Astrocyte of the spinal cord (primary cell): ENCODE measurements at regions not wholly inside any gene's neighbourhood (a gene's known extent, or its start where the extent isn't known, plus 50 kb on each side); places are given as distances from the start of the nearest gene placed in this dataset.
"Not testable (repeated sequence)": the region's sequence is repeated elsewhere in the genome, so short reads cannot be mapped to it uniquely, and the experiment has no call there.

Experiments
- DNase-seq: peaks from one replicate; pipeline ENCODE4 v3.0.0; 2011; ENCODE audit warnings: low read depth, low spot score
- H3K4me3 ChIP-seq: 2 replicates; pipeline ENCODE4 v1.5.1; 2011; ENCODE audit warnings: low read depth, mild to moderate bottlenecking, low read length, moderate library complexity
- in situ Hi-C: cut with HindIII; loops from 2 replicates; pipeline ENCODE4 v1.10.0; 2017; ENCODE audit warnings: low sequenced_read_pairs
- TF ChIP-seq, protein P1 (sequence below): IDR thresholded peaks from 2 replicates; pipeline ENCODE4 v1.5.1; 2012; ENCODE audit warnings: low read depth, mild to moderate bottlenecking, low read length, inconsistent platforms

DNA sequence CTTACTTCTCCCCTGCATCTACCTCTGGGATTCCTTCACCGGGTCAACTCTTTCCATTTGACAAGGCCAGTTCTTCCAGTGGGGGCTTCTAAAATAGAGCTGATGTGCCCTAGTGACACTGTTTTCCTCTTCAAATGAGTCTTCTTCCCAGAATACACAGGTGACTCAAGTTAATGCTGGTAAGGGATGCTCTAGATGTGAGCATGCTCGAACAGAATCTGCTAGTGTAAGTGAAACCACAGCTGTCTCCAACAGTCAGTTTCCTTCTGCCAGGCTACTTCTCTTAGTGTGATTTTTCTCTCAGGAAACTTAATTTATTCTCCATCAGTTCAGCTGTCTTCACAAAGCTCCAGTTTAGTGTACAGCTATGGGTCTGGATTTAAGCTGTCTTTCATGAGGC is 194.9 kb upstream of the C1orf87 start:
- no peak for DNase-seq
- TF ChIP-seq, protein P1, sequence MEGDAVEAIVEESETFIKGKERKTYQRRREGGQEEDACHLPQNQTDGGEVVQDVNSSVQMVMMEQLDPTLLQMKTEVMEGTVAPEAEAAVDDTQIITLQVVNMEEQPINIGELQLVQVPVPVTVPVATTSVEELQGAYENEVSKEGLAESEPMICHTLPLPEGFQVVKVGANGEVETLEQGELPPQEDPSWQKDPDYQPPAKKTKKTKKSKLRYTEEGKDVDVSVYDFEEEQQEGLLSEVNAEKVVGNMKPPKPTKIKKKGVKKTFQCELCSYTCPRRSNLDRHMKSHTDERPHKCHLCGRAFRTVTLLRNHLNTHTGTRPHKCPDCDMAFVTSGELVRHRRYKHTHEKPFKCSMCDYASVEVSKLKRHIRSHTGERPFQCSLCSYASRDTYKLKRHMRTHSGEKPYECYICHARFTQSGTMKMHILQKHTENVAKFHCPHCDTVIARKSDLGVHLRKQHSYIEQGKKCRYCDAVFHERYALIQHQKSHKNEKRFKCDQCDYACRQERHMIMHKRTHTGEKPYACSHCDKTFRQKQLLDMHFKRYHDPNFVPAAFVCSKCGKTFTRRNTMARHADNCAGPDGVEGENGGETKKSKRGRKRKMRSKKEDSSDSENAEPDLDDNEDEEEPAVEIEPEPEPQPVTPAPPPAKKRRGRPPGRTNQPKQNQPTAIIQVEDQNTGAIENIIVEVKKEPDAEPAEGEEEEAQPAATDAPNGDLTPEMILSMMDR: no peak
- in situ Hi-C loops: no loop called here
- no peak overlapping the region for H3K4me3 ChIP-seq

DNA sequence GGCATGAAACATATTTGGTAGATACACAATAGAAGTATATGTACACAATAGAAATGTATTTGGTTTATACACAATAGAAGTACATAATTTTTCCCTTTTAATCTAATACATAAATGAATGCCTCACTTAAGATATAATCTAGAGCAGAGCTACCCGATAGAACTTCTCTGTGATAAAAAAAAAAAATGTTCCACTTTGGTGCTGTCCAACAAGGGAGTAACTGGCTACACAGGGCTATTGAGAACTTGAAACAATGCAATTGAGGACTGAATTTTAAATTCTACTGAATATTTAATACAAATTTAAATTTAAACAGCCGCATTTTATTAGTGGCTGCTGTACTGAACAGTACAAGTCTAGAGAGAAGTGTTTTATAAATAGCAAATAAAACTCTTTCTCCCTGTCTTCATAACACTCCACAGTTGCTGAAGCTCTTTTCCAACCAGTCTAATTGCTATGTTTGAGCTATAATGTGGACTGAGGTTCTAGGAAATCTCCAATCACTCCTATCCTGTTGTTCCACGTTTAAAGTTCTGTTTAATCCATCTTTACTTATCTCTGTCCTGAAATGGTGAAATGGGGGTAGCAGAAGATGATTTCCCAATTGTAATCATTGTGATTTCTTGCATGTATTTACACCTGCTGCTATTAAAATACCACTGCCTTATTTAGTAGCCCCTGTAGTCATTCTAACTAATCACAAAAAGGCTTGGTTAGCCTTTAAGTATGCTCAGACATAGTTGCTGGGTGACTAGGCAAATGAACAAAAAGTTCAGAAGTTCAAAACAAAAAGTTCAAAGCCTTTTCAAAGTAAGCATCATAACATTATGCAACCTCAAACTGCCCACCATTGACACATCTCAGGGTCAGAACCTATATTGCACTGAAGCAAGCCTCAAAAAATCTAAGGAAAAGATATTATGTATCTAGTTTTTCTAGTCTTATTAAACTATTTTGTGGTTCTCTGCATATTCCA is 192.3 kb upstream of the C1orf87 start:
- DNase-seq: peak; percentile 76
- H3K4me3 ChIP-seq: no peak overlapping the region
- TF ChIP-seq, protein P1: no peak
- in situ Hi-C loops: no loop called here

DNA sequence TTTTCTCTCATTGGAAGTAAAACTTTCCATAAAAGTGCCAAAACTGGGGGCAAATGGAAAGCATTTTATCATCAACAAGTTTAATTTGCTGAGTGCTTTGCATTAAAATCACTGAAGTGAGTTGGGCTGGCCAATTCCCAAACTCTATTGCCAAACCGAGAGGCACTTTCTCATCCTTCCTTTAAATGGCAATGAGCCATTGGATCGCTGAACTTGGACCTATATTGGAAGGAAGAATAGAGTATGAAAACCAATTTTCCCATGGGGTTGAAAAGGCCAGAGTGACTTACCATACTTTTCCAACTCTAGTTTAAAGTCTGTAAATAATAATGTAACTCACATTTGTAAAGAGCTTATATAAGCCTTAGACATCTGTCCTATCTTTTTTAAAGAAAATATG is 189.1 kb upstream of the C1orf87 start:
- DNase-seq: no peak
- H3K4me3 ChIP-seq: no peak overlapping the region
- in situ Hi-C loops: no loop called here
- TF ChIP-seq, protein P1: no peak

DNA sequence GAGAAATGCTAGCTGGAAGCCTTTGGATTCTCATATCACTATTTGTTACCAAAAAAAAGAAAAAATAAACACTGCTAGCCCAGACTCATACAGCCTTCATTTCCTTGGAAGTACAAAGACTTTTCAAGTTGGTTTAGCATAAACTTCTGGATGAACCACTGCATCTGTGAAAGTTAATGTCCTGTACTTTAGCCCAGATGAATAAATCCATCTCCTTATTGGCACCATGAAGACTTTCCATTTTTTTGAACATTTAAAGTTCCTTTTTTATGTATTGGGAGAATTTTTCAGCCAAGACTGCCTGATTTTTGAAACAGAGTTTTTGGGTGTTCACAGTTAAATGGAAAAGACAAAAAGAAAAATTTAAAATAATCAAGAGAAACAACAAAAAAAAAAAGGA is 184.0 kb upstream of the C1orf87 start:
- TF ChIP-seq, protein P1: no peak
- in situ Hi-C loops: no loop called here
- no peak overlapping the region for H3K4me3 ChIP-seq
- no peak for DNase-seq

DNA sequence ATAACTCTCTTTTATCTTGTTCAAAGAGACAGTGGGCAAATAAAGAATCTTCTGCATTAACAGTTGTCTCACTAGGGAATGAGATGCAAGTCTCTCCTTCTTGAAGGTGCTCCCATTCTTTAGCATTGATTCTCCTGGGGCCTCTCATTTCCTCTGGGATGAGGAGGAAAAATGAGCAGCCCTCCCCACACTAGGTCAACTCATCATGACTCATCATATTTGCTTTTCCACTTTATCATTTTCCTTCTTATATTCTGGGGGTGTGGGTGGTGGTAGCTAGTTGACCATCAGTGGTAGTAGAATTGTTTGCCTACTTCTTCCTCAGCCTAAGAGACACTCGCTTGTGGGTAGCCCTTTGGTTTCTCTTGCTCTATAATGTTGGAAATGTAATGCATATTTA is 182.0 kb upstream of the C1orf87 start:
- no peak overlapping the region for H3K4me3 ChIP-seq
- peak; percentile 19 for DNase-seq
- TF ChIP-seq, protein P1: no peak
- in situ Hi-C loops: no loop called here

DNA sequence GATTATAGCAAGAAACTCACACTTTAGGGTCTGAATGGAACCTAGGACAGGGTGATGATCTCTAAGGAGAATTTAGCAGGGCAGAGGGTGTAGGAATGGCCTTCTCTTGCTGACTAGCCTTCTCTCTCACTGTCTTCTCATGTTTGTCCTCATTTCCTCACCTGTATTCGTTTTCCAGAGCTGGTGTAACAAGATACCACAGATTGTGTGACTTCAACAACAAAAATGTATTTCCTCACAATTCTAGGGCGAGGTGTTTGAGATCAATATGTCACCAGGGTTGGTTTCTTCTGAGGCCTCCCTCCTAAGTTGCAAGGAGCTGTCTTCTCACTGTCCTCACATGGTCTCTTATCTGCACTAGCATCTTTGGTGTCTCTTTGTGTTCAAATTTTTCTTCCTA is 177.9 kb upstream of the C1orf87 start:
- DNase-seq: no peak
- no peak overlapping the region for H3K4me3 ChIP-seq
- TF ChIP-seq, protein P1: no peak
- in situ Hi-C loops: no loop called here

DNA sequence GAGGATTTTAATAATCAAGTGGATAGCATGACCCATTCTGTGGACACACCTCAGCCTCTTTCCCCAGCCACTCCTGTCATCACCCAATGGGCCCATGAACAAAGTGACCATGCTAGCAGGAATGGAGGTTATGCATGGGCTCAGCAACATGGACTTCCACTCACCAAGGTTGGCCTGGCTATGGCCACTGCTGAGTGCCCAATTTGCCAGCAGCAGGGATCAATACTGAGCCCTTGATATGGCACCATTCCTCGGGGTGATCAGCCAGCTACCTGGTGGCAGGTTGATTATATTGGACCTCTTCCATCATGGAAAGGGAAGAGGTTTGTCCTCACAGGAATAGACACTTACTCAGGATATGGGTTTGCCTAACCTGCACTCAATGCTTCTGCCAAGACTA is 173.9 kb upstream of the C1orf87 start:
- in situ Hi-C loops: not testable (repeated sequence)

More for the DNA sequence above, 173.9 kb upstream of the C1orf87 start:
- not testable (repeated sequence) for H3K4me3 ChIP-seq, DNase-seq
